K562 (cell line): ENCODE measurements at regions not wholly inside any gene's neighbourhood (a gene's known extent, or its start where the extent isn't known, plus 50 kb on each side); places are given as distances from the start of the nearest gene placed in this dataset.

Source experiments
- ATAC-seq: fragments of 200-7000 bp; cut with Tn5 transposase; 3 replicates; pipeline ENCODE4 v1.9.1; 2020; ENCODE audit warnings: moderate library complexity
- BruUV-seq: library from RNA; stranded (reverse); fragments of 400-500 nt; replicated peaks from 2 replicates; lab custom pipeline; 2021; lab: Mats Ljungman, UMichigan
- CTCF ChIA-PET: fragments of 300-600 bp; formaldehyde crosslinking; extraction: SDS; loops from one replicate; lab custom pipeline; 2021; ENCODE audit warnings: low intra/inter-chr PET ratio; lab: Yijun Ruan, JAX
- POLR2A ChIA-PET: fragments of 300-600, 350-650 bp; sonication (Branson Sonifier 250); formaldehyde crosslinking; extraction: SDS; loops from one replicate; lab custom pipeline; 2021; ENCODE audit warnings: antibody characterized with exemption, inconsistent platforms; lab: Yijun Ruan, JAX
- DNase-seq, 4 experiments: peaks; one replicate each; pipeline versions ENCODE4 v3.0.0 to v3.0.0-alpha.2; 2011 to 2018; ENCODE audit warnings: low spot score in 3 of 4, mixed read lengths in 3 of 4; ENCODE audit errors: extremely low read depth in 1 of 4
- FAIRE-seq: peaks from 2 replicates; lab custom pipeline; 2011; peaks lifted over from hg19 to GRCh38; lab: Jason Lieb, UNC
- H2AFZ ChIP-seq: 2 replicates; pipeline ENCODE4 v1.6.0; 2011; ENCODE audit warnings: low read depth, low read length, control low read depth, inconsistent platforms
- H3K27ac ChIP-seq: fragments of 200-600 bp; 3 replicates; pipeline ENCODE4 v1.8.0; 2011; ENCODE audit warnings: low read depth, mild to moderate bottlenecking, control low read depth, inconsistent platforms, low read length, moderate library complexity, mixed read lengths; ENCODE audit errors: extremely low read depth
- H3K27me3 ChIP-seq, 2 experiments: fragments of 300-600 bp in 1 of 2; 2 replicates in 1 of 2; 3 replicates in 1 of 2; pipeline versions ENCODE4 v1.6.0 to v1.8.0; 2011; ENCODE audit warnings: inconsistent platforms in 2 of 2, low read length in 2 of 2, mild to moderate bottlenecking in 1 of 2, mixed read lengths in 1 of 2, moderate library complexity in 1 of 2; ENCODE audit not compliant: control insufficient read depth in 2 of 2, insufficient read depth in 2 of 2
- H3K36me3 ChIP-seq: fragments of 300-600 bp; 3 replicates; pipeline ENCODE4 v1.8.0; 2011; ENCODE audit warnings: mild to moderate bottlenecking, low read length, inconsistent platforms; ENCODE audit not compliant: control insufficient read depth, insufficient read depth
- H3K4me1 ChIP-seq, 2 experiments: fragments of 200-600 bp in 1 of 2; replicated peaks in 1 of 2; 2 replicates in 1 of 2; 3 replicates in 1 of 2; pipeline versions ENCODE4 v1.5.1 to v1.8.0; 2011; ENCODE audit warnings: inconsistent platforms in 2 of 2, low read length in 2 of 2, mild to moderate bottlenecking in 1 of 2, mixed read lengths in 1 of 2, moderate library complexity in 1 of 2; ENCODE audit not compliant: control insufficient read depth in 2 of 2, insufficient read depth in 2 of 2
- H3K4me2 ChIP-seq: 2 replicates; pipeline ENCODE4 v1.6.1; 2011; ENCODE audit warnings: low read length, control low read depth, inconsistent platforms, mixed read lengths; ENCODE audit not compliant: insufficient read depth
- H3K4me3 ChIP-seq: fragments of 200-600 bp; sonication (generic), shearing (Covaris generic); 2 replicates; pipeline ENCODE4 v1.5.1; 2016; ENCODE audit warnings: control low read depth, inconsistent platforms
- H3K79me2 ChIP-seq: fragments of 200-600 bp; 3 replicates; pipeline ENCODE4 v1.8.0; 2011; ENCODE audit warnings: low read length, inconsistent platforms; ENCODE audit not compliant: control insufficient read depth, insufficient read depth
- H3K9ac ChIP-seq, 2 experiments: 2 replicates each; pipeline versions ENCODE4 v1.6.0 to v1.6.1; 2011; ENCODE audit warnings: low read depth in 2 of 2, low read length in 2 of 2, control low read depth in 1 of 2, inconsistent platforms in 1 of 2, mild to moderate bottlenecking in 1 of 2, mixed read lengths in 1 of 2; ENCODE audit not compliant: insufficient read depth in 1 of 2
- H3K9me1 ChIP-seq: one replicate; pipeline ENCODE4 v1.6.0; 2011; ENCODE audit warnings: inconsistent platforms, mild to moderate bottlenecking, low read length, moderate library complexity; ENCODE audit not compliant: control insufficient read depth, insufficient read depth
- H3K9me3 ChIP-seq: replicated peaks from 2 replicates; pipeline ENCODE4 v1.5.1; 2011; ENCODE audit warnings: low read depth, low read length, inconsistent platforms; ENCODE audit not compliant: control insufficient read depth, insufficient read depth
- H4K20me1 ChIP-seq: replicated peaks from 2 replicates; pipeline ENCODE4 v1.6.1; 2011; ENCODE audit warnings: low read length, inconsistent platforms, mixed read lengths; ENCODE audit not compliant: control insufficient read depth, insufficient read depth
- ZNF76 ChIP-seq: fragments of 250-450 bp; sonication (Bioruptor Pico); IDR thresholded peaks from 2 replicates; pipeline ENCODE4 v1.4.0; 2020; ENCODE audit warnings: mild to moderate bottlenecking, moderate library complexity, borderline replicate concordance
- WGBS: fragments of 100-300 bp; shearing (Covaris generic); methylation state at CpG from one replicate; pipeline ENCODE4 v1.1.6; 2016; ENCODE audit warnings: low coverage, mixed read lengths; ENCODE audit not compliant: insufficient coverage; ENCODE audit errors: missing lambda C conversion rate; 5-methylcytosine and 5-hydroxymethylcytosine counted together
- in situ Hi-C: fragments of 300-500 bp; cut with MboI; formaldehyde crosslinking; loops from 4 replicates; pipeline ENCODE4 v1.15.0; 2018; ENCODE audit warnings: inconsistent platforms, mixed read lengths
- intact Hi-C: fragments of 100-400 bp; cut with micrococcal nuclease; formaldehyde crosslinking; loops from 2 replicates; pipeline ENCODE4 v1.14.2; 2022
- TF ChIP-seq, protein P1 (sequence below), 2 experiments: fragments of 450-650 bp; formaldehyde crosslinking in 1 of 2; IDR thresholded peaks; 2 replicates each; pipeline versions ENCODE4 v1.4.0 to v1.6.1; 2014 to 2020; ENCODE audit warnings: mild to moderate bottlenecking in 2 of 2, borderline replicate concordance in 1 of 2, low read depth in 1 of 2

DNA sequence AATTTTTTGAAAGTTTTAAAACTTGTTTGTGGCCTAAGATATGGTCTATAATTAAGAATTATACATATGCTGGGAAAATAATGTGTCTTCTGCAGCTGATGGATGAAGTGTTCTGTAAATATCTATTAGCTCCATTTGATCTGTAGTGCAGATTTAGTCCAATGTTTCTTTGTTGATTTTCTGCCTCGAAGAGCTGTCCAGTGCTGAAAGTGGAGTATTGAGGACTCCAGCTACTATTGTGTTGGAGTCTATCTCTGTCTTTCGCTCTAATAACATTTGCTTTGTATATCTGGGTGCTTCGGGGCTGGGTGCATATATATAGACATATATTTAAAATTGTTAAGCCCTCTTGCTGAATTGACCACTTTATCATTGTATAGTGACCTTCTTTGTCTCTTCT, 2127.3 kb downstream of the PCDH7 start:
- DNase-seq: no peak
- 2% methylated on average over 3 of the region's 3 CpGs for WGBS
- no peak overlapping the region for H3K4me2 ChIP-seq
- in situ Hi-C loops: no loop called here
- intact Hi-C loops: no loop called here
- no peaks in the 10 kb centered on the region for H3K9me3 ChIP-seq
- no peaks in the 10 kb centered on the region for H3K79me2 ChIP-seq
- no TSS peak for BruUV-seq
- POLR2A ChIA-PET: no interaction called here
- no peak overlapping the region for H3K9ac ChIP-seq
- H3K9me1 ChIP-seq: no peaks in the 10 kb centered on the region
- H4K20me1 ChIP-seq: no peaks in the 10 kb centered on the region
- no peak for FAIRE-seq
- H3K36me3 ChIP-seq: no peaks in the 10 kb centered on the region
- no peak overlapping the region for H3K27ac ChIP-seq
- H3K27me3 ChIP-seq: no peaks in the 10 kb centered on the region
- CTCF ChIA-PET: no interaction called here
- H3K4me3 ChIP-seq: no peak overlapping the region
- ATAC-seq: no peak
- H3K4me1 ChIP-seq: no peaks in the 10 kb centered on the region
- TF ChIP-seq, protein P1, sequence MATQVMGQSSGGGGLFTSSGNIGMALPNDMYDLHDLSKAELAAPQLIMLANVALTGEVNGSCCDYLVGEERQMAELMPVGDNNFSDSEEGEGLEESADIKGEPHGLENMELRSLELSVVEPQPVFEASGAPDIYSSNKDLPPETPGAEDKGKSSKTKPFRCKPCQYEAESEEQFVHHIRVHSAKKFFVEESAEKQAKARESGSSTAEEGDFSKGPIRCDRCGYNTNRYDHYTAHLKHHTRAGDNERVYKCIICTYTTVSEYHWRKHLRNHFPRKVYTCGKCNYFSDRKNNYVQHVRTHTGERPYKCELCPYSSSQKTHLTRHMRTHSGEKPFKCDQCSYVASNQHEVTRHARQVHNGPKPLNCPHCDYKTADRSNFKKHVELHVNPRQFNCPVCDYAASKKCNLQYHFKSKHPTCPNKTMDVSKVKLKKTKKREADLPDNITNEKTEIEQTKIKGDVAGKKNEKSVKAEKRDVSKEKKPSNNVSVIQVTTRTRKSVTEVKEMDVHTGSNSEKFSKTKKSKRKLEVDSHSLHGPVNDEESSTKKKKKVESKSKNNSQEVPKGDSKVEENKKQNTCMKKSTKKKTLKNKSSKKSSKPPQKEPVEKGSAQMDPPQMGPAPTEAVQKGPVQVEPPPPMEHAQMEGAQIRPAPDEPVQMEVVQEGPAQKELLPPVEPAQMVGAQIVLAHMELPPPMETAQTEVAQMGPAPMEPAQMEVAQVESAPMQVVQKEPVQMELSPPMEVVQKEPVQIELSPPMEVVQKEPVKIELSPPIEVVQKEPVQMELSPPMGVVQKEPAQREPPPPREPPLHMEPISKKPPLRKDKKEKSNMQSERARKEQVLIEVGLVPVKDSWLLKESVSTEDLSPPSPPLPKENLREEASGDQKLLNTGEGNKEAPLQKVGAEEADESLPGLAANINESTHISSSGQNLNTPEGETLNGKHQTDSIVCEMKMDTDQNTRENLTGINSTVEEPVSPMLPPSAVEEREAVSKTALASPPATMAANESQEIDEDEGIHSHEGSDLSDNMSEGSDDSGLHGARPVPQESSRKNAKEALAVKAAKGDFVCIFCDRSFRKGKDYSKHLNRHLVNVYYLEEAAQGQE (IDR thresholded peaks at IDR 0.05; ENCODE audit: borderline replicate concordance): peak; percentile 71
- TF ChIP-seq, protein P1 (CRISPR knock-in tag; IDR thresholded peaks at IDR 0.05; ENCODE audit: low read depth): no peak
- TF ChIP-seq ZNF76: no peak
- no peak overlapping the region for H2AFZ ChIP-seq
